OCI-M2 (cell line): ENCODE measurements at regions not wholly inside any gene's neighbourhood (a gene's known extent, or its start where the extent isn't known, plus 50 kb on each side); places are given as distances from the start of the nearest gene placed in this dataset.
"Not testable (repeated sequence)": the region's sequence is repeated elsewhere in the genome, so short reads cannot be mapped to it uniquely, and the experiment has no call there.

Experiments
- DNase-seq: peaks from one replicate; lab custom pipeline; 2025; ENCODE audit not compliant: unreplicated experiment; lab: John Stamatoyannopoulos, UW

- DNase-seq, result no peak
These were observed 486.1 kb upstream of the TMEM132C start for GRCh38 chr12:127780881-127781280.

GRCh38 chr12:127781336-127781735, 485.6 kb upstream of the TMEM132C start:
- DNase-seq, result no peak

- no peak for DNase-seq
These were observed 481.4 kb upstream of the TMEM132C start for GRCh38 chr12:127785540-127785939.

GRCh38 chr12:127785986-127786590, 480.9 kb upstream of the TMEM132C start:
- no peak for DNase-seq

- no peak for DNase-seq
These were observed 479.4 kb upstream of the TMEM132C start for GRCh38 chr12:127787544-127787943.

GRCh38 chr12:127790376-127790775, 476.6 kb upstream of the TMEM132C start:
- no peak for DNase-seq

- no peak for DNase-seq
These were observed 475.8 kb upstream of the TMEM132C start for GRCh38 chr12:127791217-127791616.

GRCh38 chr12:127797918-127798317, 469.1 kb upstream of the TMEM132C start:
- no peak for DNase-seq

GRCh38 chr12:127802271-127802670, 464.7 kb upstream of the TMEM132C start:
- no peak for DNase-seq

- no peak for DNase-seq
These were observed 463.4 kb upstream of the TMEM132C start for GRCh38 chr12:127803545-127803944.

GRCh38 chr12:127809275-127809674, 457.7 kb upstream of the TMEM132C start:
- no peak for DNase-seq

GRCh38 chr12:127810041-127810440, 456.9 kb upstream of the TMEM132C start:
- no peak for DNase-seq

- not testable (repeated sequence) for DNase-seq
These were observed 456.5 kb upstream of the TMEM132C start for GRCh38 chr12:127810459-127810858.

GRCh38 chr12:127811988-127812387, 455.0 kb upstream of the TMEM132C start:
- no peak for DNase-seq

GRCh38 chr12:127813147-127813546, 453.8 kb upstream of the TMEM132C start:
- no peak for DNase-seq

- no peak for DNase-seq
These were observed 447.9 kb upstream of the TMEM132C start for GRCh38 chr12:127819056-127819455.

- DNase-seq, result no peak
These were observed 446.7 kb upstream of the TMEM132C start for GRCh38 chr12:127820271-127820670.

- DNase-seq, result no peak
These were observed 446.1 kb upstream of the TMEM132C start for GRCh38 chr12:127820846-127821245.

GRCh38 chr12:127822809-127823411, 444.1 kb upstream of the TMEM132C start:
- no peak for DNase-seq

- no peak for DNase-seq
These were observed 443.2 kb upstream of the TMEM132C start for GRCh38 chr12:127823801-127824200.

GRCh38 chr12:127829281-127830064, 437.5 kb upstream of the TMEM132C start:
- DNase-seq, result no peak

- DNase-seq, result no peak
These were observed 436.9 kb upstream of the TMEM132C start for GRCh38 chr12:127830065-127830460.
